Cardiac septum (tissue), 1 donor: ENCODE measurements at regions not wholly inside any gene's neighbourhood (a gene's known extent, or its start where the extent isn't known, plus 50 kb on each side); places are given as distances from the start of the nearest gene placed in this dataset.

ENCODE experiments used
- DNase-seq: peaks from one replicate; pipeline ENCODE4 v3.0.0-alpha.2; 2020; ENCODE audit warnings: low spot score
- intact Hi-C: fragments of 100-400 bp; cut with DNase I; formaldehyde crosslinking; loops from one replicate; pipeline ENCODE4 v1.14.0; 2022
- donor health status: DM: no; HTN: no; CAD: no.

- intact Hi-C loops, result no loop called here
- DNase-seq, result no peak
Observed at GRCh38 chr15:94815110-94815731, 583.9 kb downstream of the MCTP2 start.

- intact Hi-C loops, result no loop called here
- DNase-seq, result no peak
Observed at GRCh38 chr15:94815914-94816313, 584.6 kb downstream of the MCTP2 start.

- DNase-seq, result no peak
- intact Hi-C loops, result no loop called here
Observed at GRCh38 chr15:94829887-94830884, 598.8 kb downstream of the MCTP2 start.

- intact Hi-C loops, result no loop called here
- no peak for DNase-seq
Observed at GRCh38 chr15:94834000-94834399, 602.6 kb downstream of the MCTP2 start.

GRCh38 chr15:94834494-94834893 is 603.1 kb downstream of the MCTP2 start:
- no peak for DNase-seq
- intact Hi-C loops, result no loop called here

GRCh38 chr15:94838281-94838680 is 606.9 kb downstream of the MCTP2 start:
- intact Hi-C loops, result no loop called here
- DNase-seq, result no peak

- intact Hi-C loops, result loop anchor here (10.0 kb wide), 2 partner anchors 136 to 446 kb away; no protein-coding TSS in a partner anchor
- no peak for DNase-seq
Observed at GRCh38 chr15:94840794-94841783, 609.7 kb downstream of the MCTP2 start.

GRCh38 chr15:94843060-94843459 is 611.7 kb downstream of the MCTP2 start:
- DNase-seq, result no peak
- intact Hi-C loops, result loop anchor here (10.0 kb wide), 2 partner anchors 138 to 448 kb away; no protein-coding TSS in a partner anchor

- DNase-seq, result no peak
- intact Hi-C loops, result loop anchor here (10.0 kb wide), 2 partner anchors 139 to 449 kb away; no protein-coding TSS in a partner anchor
Observed at GRCh38 chr15:94844198-94844537, 612.8 kb downstream of the MCTP2 start.

GRCh38 chr15:94844538-94845389 is 613.4 kb downstream of the MCTP2 start:
- peak; percentile 87 for DNase-seq
- intact Hi-C loops, result loop anchor here (5.0 to 10.0 kb wide), 3 partner anchors 140 to 450 kb away; no protein-coding TSS in a partner anchor

- intact Hi-C loops, result loop anchor here (5.0 to 10.0 kb wide), 3 partner anchors 141 to 451 kb away; no protein-coding TSS in a partner anchor
- DNase-seq, result no peak
Observed at GRCh38 chr15:94845390-94845716, 614.0 kb downstream of the MCTP2 start.

GRCh38 chr15:94847325-94847724 is 616.0 kb downstream of the MCTP2 start:
- no peak for DNase-seq
- intact Hi-C loops, result loop anchor here (5.0 to 10.0 kb wide), 3 partner anchors 143 to 453 kb away; no protein-coding TSS in a partner anchor

GRCh38 chr15:94848054-94848453 is 616.7 kb downstream of the MCTP2 start:
- no peak for DNase-seq
- intact Hi-C loops, result loop anchor here (5.0 to 10.0 kb wide), 3 partner anchors 143 to 453 kb away; no protein-coding TSS in a partner anchor

- intact Hi-C loops, result loop anchor here (10.0 kb wide), 1 partner anchor 60 kb away; no protein-coding TSS in a partner anchor
- DNase-seq, result no peak
Observed at GRCh38 chr15:94855018-94855408, 623.7 kb downstream of the MCTP2 start.

GRCh38 chr15:94855409-94856266 is 624.3 kb downstream of the MCTP2 start:
- DNase-seq, result no peak
- intact Hi-C loops, result loop anchor here (10.0 kb wide), 1 partner anchor 59 kb away; no protein-coding TSS in a partner anchor

- intact Hi-C loops, result loop anchor here (10.0 kb wide), 1 partner anchor 58 kb away; no protein-coding TSS in a partner anchor
Observed at GRCh38 chr15:94856267-94856854, 625.0 kb downstream of the MCTP2 start.

GRCh38 chr15:94857466-94857865 is 626.1 kb downstream of the MCTP2 start:
- DNase-seq, result no peak
- intact Hi-C loops, result loop anchor here (10.0 kb wide), 1 partner anchor 57 kb away; no protein-coding TSS in a partner anchor

More at GRCh38 chr15:94856267-94856854, 625.0 kb downstream of the MCTP2 start:
- DNase-seq, result no peak
